ENCODE measurements at regions not wholly inside any gene's neighbourhood (a gene's known extent, or its start where the extent isn't known, plus 50 kb on each side); places are given as distances from the start of the nearest gene placed in this dataset.
"Not testable (repeated sequence)": the region's sequence is repeated elsewhere in the genome, so short reads cannot be mapped to it uniquely, and the experiment has no call there.

DNA sequence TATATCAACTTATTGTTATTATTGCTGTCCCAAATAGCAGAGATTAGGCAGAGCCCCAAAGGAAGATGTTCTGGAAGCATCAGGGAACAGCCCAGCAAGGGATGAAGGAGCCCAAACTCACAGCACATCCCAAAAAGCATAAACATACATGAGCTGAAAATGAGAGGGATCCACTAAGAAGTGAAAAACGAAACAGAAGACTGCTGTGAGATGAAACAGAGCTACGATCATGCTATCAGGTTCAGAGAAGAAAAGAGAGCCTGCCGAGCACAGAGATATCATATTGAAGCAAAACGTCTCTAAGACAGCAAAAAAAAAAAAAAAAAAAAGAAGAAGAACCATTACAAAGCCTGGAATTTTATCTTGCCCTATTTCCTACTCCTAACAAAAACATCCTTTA lies 127.3 kb downstream of the ZNF608 start:
- WGBS (ENCODE audit: insufficient coverage), result 100% methylated on average over 3 of the region's 4 CpGs

DNA sequence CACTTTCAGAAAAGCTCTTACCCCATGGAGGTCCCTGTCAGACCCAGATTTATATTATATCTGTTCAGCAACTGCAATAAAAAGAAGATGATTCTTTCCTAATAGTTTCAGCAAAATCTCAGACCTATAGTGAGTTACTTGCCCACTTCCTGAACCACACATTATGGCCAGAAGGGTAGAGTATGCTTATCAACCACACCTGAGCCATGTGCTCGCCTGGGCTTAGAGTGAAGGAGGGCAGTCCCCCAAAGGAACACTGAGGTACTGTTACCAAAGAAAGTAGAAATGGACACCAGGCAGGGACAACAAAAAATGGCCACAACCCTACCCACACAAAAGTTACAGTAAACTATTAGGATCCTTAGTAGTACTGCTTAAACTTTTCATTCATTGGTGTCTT lies 128.7 kb downstream of the ZNF608 start:
- no peaks in the 10 kb centered on the region for H3K27me3 ChIP-seq (replicated peaks in 2 of 5; ENCODE audit: control insufficient read depth in 4 of 5, insufficient read depth in 5 of 5, low read length in 4 of 5)
- ChIA-PET CTCF (no interaction called here), POLR2A (no interaction called here)
- H3K4me3 ChIP-seq (ENCODE audit: control insufficient read depth in 1 of 7, extremely low read depth in 1 of 7, insufficient read depth in 4 of 7, low read depth in 2 of 7, low read length in 6 of 7), result no peak overlapping the region
- H3K27ac ChIP-seq (ENCODE audit: insufficient read depth in 1 of 2, low read depth in 1 of 2, low read length in 2 of 2, poor library complexity in 1 of 2, severe bottlenecking in 2 of 2), result no peak overlapping the region
- WGBS (ENCODE audit: insufficient coverage), result no CpG with 5 or more reads among the region's 1 CpG
- DNase-seq, result no peak
- H3K36me3 ChIP-seq (ENCODE audit: control insufficient read depth in 4 of 4, insufficient read depth in 4 of 4, low read length in 3 of 4), result no peaks in the 10 kb centered on the region
- peaks cover 0 to 5% (median 0%) of the 10 kb centered on the region in 4 experiments for H3K4me1 ChIP-seq (ENCODE audit: control extremely low read depth in 1 of 4, control insufficient read depth in 4 of 4, insufficient read depth in 4 of 4, low read length in 3 of 4)
- H3K9me3 ChIP-seq (ENCODE audit: control extremely low read depth in 1 of 5, control insufficient read depth in 4 of 5, insufficient read depth in 2 of 5, low read depth in 1 of 5, low read length in 4 of 5), result no peaks in the 10 kb centered on the region

More for the DNA sequence above, 127.3 kb downstream of the ZNF608 start:
- H3K4me1 ChIP-seq (ENCODE audit: control extremely low read depth in 1 of 4, control insufficient read depth in 4 of 4, insufficient read depth in 4 of 4, low read length in 3 of 4), result peaks cover 0 to 5% (median 0%) of the 10 kb centered on the region in 4 experiments
- ChIA-PET POLR2A (no interaction called here), CTCF (interaction anchor here (0.7 kb wide), 1 partner anchor 968 kb away, joined by 3 read pairs; no protein-coding TSS in a partner anchor)
- H3K4me3 ChIP-seq (ENCODE audit: control insufficient read depth in 1 of 7, extremely low read depth in 1 of 7, insufficient read depth in 4 of 7, low read depth in 2 of 7, low read length in 6 of 7), result no peak overlapping the region
- H3K27ac ChIP-seq (ENCODE audit: insufficient read depth in 1 of 2, low read depth in 1 of 2, low read length in 2 of 2, poor library complexity in 1 of 2, severe bottlenecking in 2 of 2), result no peak overlapping the region
- DNase-seq, result no peak
- H3K9me3 ChIP-seq (ENCODE audit: control extremely low read depth in 1 of 5, control insufficient read depth in 4 of 5, insufficient read depth in 2 of 5, low read depth in 1 of 5, low read length in 4 of 5), result no peaks in the 10 kb centered on the region
- no peaks in the 10 kb centered on the region for H3K27me3 ChIP-seq (replicated peaks in 2 of 5; ENCODE audit: control insufficient read depth in 4 of 5, insufficient read depth in 5 of 5, low read length in 4 of 5)
- no peaks in the 10 kb centered on the region for H3K36me3 ChIP-seq (ENCODE audit: control insufficient read depth in 4 of 4, insufficient read depth in 4 of 4, low read length in 3 of 4)

GRCh38 chr5:124614836-124615385 lies 131.5 kb downstream of the ZNF608 start:
- no CpG with 5 or more reads among the region's 2 CpGs for WGBS (ENCODE audit: insufficient coverage)

DNA sequence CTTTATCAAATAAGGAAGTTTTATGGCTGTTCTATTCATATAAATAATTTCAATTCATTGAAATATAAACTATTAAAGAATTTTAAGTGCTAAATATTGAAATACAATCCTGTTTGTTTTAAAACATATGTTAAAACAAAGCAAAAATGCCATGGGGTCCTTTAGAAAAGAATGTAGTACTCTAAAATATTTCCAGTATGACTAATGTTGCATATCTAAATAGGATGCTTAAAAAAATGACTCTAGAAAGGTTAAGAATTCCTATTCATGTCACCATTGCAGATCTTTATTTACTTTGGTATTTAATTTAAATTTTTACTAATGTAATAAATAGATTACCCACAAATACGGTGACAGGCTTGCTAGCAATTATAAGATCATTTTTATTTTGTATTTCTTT lies 132.3 kb downstream of the ZNF608 start:
- no peak overlapping the region for H3K4me3 ChIP-seq (ENCODE audit: control insufficient read depth in 1 of 7, extremely low read depth in 1 of 7, insufficient read depth in 4 of 7, low read depth in 2 of 7, low read length in 6 of 7)
- no CpG with 5 or more reads among the region's 1 CpG for WGBS (ENCODE audit: insufficient coverage)
- H3K4me1 ChIP-seq (ENCODE audit: control extremely low read depth in 1 of 4, control insufficient read depth in 4 of 4, insufficient read depth in 4 of 4, low read length in 3 of 4), result peaks cover 0 to 9% (median 0%) of the 10 kb centered on the region in 4 experiments
- ChIA-PET POLR2A (no interaction called here), CTCF (no interaction called here)
- no peaks in the 10 kb centered on the region for H3K36me3 ChIP-seq (ENCODE audit: control insufficient read depth in 4 of 4, insufficient read depth in 4 of 4, low read length in 3 of 4)
- DNase-seq, result no peak
- no peaks in the 10 kb centered on the region for H3K27me3 ChIP-seq (replicated peaks in 2 of 5; ENCODE audit: control insufficient read depth in 4 of 5, insufficient read depth in 5 of 5, low read length in 4 of 5)
- no peaks in the 10 kb centered on the region for H3K9me3 ChIP-seq (ENCODE audit: control extremely low read depth in 1 of 5, control insufficient read depth in 4 of 5, insufficient read depth in 2 of 5, low read depth in 1 of 5, low read length in 4 of 5)
- no peak overlapping the region for H3K27ac ChIP-seq (ENCODE audit: insufficient read depth in 1 of 2, low read depth in 1 of 2, low read length in 2 of 2, poor library complexity in 1 of 2, severe bottlenecking in 2 of 2)

More at GRCh38 chr5:124614836-124615385, 131.5 kb downstream of the ZNF608 start:
- no peaks in the 10 kb centered on the region for H3K27me3 ChIP-seq (replicated peaks in 2 of 5; ENCODE audit: control insufficient read depth in 4 of 5, insufficient read depth in 5 of 5, low read length in 4 of 5)
- no peak overlapping the region for H3K27ac ChIP-seq (ENCODE audit: insufficient read depth in 1 of 2, low read depth in 1 of 2, low read length in 2 of 2, poor library complexity in 1 of 2, severe bottlenecking in 2 of 2)
- H3K36me3 ChIP-seq (ENCODE audit: control insufficient read depth in 4 of 4, insufficient read depth in 4 of 4, low read length in 3 of 4), result no peaks in the 10 kb centered on the region
- H3K9me3 ChIP-seq (ENCODE audit: control extremely low read depth in 1 of 5, control insufficient read depth in 4 of 5, insufficient read depth in 2 of 5, low read depth in 1 of 5, low read length in 4 of 5), result no peaks in the 10 kb centered on the region
- POLR2A ChIA-PET, result no interaction called here
- CTCF ChIA-PET, result interaction anchor here (1.5 kb wide), 1 partner anchor 17 kb away, joined by 6 read pairs; no protein-coding TSS in a partner anchor
- H3K4me1 ChIP-seq (ENCODE audit: control extremely low read depth in 1 of 4, control insufficient read depth in 4 of 4, insufficient read depth in 4 of 4, low read length in 3 of 4), result peaks cover 0 to 5% (median 0%) of the 10 kb centered on the region in 4 experiments
- no peak overlapping the region for H3K4me3 ChIP-seq (ENCODE audit: control insufficient read depth in 1 of 7, extremely low read depth in 1 of 7, insufficient read depth in 4 of 7, low read depth in 2 of 7, low read length in 6 of 7)
- DNase-seq, result no peak

GRCh38 chr5:124613273-124613953 lies 133.0 kb downstream of the ZNF608 start:
- POLR2A ChIA-PET, result no interaction called here

DNA sequence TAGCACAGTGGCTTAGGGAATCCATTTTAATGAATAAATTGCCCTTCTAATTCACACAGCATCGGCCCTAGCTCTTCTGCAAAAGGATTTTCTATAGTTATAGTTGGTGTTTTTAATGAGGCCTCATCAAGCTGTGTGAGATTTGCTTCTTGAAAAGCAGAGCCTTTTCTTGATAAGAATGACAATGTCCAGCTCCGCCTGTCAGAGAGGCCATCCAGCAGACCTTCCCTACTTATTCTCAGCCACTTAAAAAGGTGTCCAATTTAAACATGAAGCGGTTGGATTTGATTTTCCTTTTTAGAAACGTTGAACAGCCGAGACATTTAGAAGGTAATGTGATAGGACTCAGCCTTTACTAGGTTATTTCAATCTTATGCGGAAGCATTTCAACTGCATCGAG lies 134.4 kb downstream of the ZNF608 start:
- Histone ChIP-seq H3K9me3 (ENCODE audit: control extremely low read depth in 1 of 5, control insufficient read depth in 4 of 5, insufficient read depth in 2 of 5, low read depth in 1 of 5, low read length in 4 of 5) (no peaks in the 10 kb centered on the region), H3K36me3 (ENCODE audit: control insufficient read depth in 4 of 4, insufficient read depth in 4 of 4, low read length in 3 of 4) (no peaks in the 10 kb centered on the region), H3K4me3 (ENCODE audit: control insufficient read depth in 1 of 7, extremely low read depth in 1 of 7, insufficient read depth in 4 of 7, low read depth in 2 of 7, low read length in 6 of 7) (no peak overlapping the region), H3K4me1 (ENCODE audit: control extremely low read depth in 1 of 4, control insufficient read depth in 4 of 4, insufficient read depth in 4 of 4, low read length in 3 of 4) (peaks cover 0 to 15% (median 0%) of the 10 kb centered on the region in 4 experiments), H3K27ac (ENCODE audit: insufficient read depth in 1 of 2, low read depth in 1 of 2, low read length in 2 of 2, poor library complexity in 1 of 2, severe bottlenecking in 2 of 2) (no peak overlapping the region), H3K27me3 (replicated peaks in 2 of 5; ENCODE audit: control insufficient read depth in 4 of 5, insufficient read depth in 5 of 5, low read length in 4 of 5) (no peaks in the 10 kb centered on the region)
- CTCF ChIA-PET, result no interaction called here
- POLR2A ChIA-PET, result no interaction called here
- 80% methylated on average over 5 of the region's 7 CpGs for WGBS (ENCODE audit: insufficient coverage)
- DNase-seq, result no peak

More at GRCh38 chr5:124613273-124613953, 133.0 kb downstream of the ZNF608 start:
- no peaks in the 10 kb centered on the region for H3K36me3 ChIP-seq (ENCODE audit: control insufficient read depth in 4 of 4, insufficient read depth in 4 of 4, low read length in 3 of 4)
- CTCF ChIA-PET, result no interaction called here
- H3K4me1 ChIP-seq (ENCODE audit: control extremely low read depth in 1 of 4, control insufficient read depth in 4 of 4, insufficient read depth in 4 of 4, low read length in 3 of 4), result peaks cover 0 to 9% (median 0%) of the 10 kb centered on the region in 4 experiments
- no peak overlapping the region for H3K27ac ChIP-seq (ENCODE audit: insufficient read depth in 1 of 2, low read depth in 1 of 2, low read length in 2 of 2, poor library complexity in 1 of 2, severe bottlenecking in 2 of 2)
- no peaks in the 10 kb centered on the region for H3K9me3 ChIP-seq (ENCODE audit: control extremely low read depth in 1 of 5, control insufficient read depth in 4 of 5, insufficient read depth in 2 of 5, low read depth in 1 of 5, low read length in 4 of 5)
- no peak overlapping the region for H3K4me3 ChIP-seq (ENCODE audit: control insufficient read depth in 1 of 7, extremely low read depth in 1 of 7, insufficient read depth in 4 of 7, low read depth in 2 of 7, low read length in 6 of 7)
- H3K27me3 ChIP-seq (replicated peaks in 2 of 5; ENCODE audit: control insufficient read depth in 4 of 5, insufficient read depth in 5 of 5, low read length in 4 of 5), result no peaks in the 10 kb centered on the region
- WGBS (ENCODE audit: insufficient coverage), result 95% methylated on average over 2 of the region's 3 CpGs
- no peak for DNase-seq

GRCh38 chr5:124611262-124611661 lies 135.2 kb downstream of the ZNF608 start:
- DNase-seq; H3K27me3 ChIP-seq (replicated peaks in 2 of 5; ENCODE audit: control insufficient read depth in 4 of 5, insufficient read depth in 5 of 5, low read length in 4 of 5); H3K27ac ChIP-seq (ENCODE audit: insufficient read depth in 1 of 2, low read depth in 1 of 2, low read length in 2 of 2, poor library complexity in 1 of 2, severe bottlenecking in 2 of 2); H3K36me3 ChIP-seq (ENCODE audit: control insufficient read depth in 4 of 4, insufficient read depth in 4 of 4, low read length in 3 of 4); POLR2A ChIA-PET; H3K9me3 ChIP-seq (ENCODE audit: control extremely low read depth in 1 of 5, control insufficient read depth in 4 of 5, insufficient read depth in 2 of 5, low read depth in 1 of 5, low read length in 4 of 5); H3K4me3 ChIP-seq (ENCODE audit: control insufficient read depth in 1 of 7, extremely low read depth in 1 of 7, insufficient read depth in 4 of 7, low read depth in 2 of 7, low read length in 6 of 7); CTCF ChIA-PET: not testable (repeated sequence)
- peaks cover 0 to 13% (median 0%) of the 10 kb centered on the region in 4 experiments for H3K4me1 ChIP-seq (ENCODE audit: control extremely low read depth in 1 of 4, control insufficient read depth in 4 of 4, insufficient read depth in 4 of 4, low read length in 3 of 4)
- no CpG with 5 or more reads among the region's 1 CpG for WGBS (ENCODE audit: insufficient coverage)

Measured in common myeloid progenitor, CD34-positive (primary cell).